Renal cortex interstitium (tissue), 11 donors: ENCODE measurements at regions not wholly inside any gene's neighbourhood (a gene's known extent, or its start where the extent isn't known, plus 50 kb on each side); places are given as distances from the start of the nearest gene placed in this dataset.
"Not testable (repeated sequence)": the region's sequence is repeated elsewhere in the genome, so short reads cannot be mapped to it uniquely, and the experiment has no call there.

Source experiments
- DNase-seq, 11 donors: peaks; one replicate each; pipeline ENCODE4 v3.0.0-alpha.2; 2013; ENCODE audit warnings: low read depth in 9 of 11, low spot score in 4 of 11; ENCODE audit errors: extremely low read depth in 1 of 11

DNA sequence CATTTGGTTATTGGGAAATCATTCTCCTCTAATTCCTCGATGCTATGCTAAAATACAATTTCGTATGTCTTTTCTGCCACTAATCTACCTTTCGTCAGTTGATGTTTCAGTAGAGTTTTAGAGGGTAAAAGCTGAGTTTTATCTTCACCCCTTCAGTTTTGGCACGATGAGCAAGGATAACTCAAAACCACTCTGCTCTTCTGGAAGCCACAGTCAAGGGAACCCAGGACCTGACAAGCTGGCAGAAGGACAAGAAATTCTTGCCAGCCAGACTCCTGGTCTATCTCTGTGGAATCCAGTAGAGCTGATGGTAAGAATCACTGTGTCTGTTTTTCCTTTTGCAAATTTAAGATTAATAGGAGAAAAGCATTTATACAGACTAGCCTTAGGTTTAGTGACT lies 414.4 kb upstream of the LRRC3B start:
- DNase-seq, result no peak

DNA sequence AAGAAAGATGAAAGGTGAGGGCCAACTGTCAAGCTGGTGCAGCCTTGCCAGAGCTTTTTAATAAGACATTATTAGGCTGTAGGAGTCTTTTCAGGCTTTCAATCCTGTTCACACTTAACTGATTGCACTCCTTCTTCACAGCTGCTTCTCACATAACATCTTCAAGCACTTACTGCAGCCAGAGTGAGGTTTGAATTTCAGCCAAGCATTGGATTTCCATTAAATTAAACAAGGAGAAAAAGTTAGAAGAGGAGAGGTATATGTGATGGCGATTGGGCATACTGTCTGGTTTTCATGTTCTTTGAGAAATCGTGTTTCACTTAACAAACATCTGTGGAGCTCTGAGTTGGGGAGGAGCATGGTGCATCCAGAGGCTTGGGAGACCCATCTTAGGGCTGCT lies 392.8 kb upstream of the LRRC3B start:
- DNase-seq, result peak in 1 of 11 donors; percentile 23

DNA sequence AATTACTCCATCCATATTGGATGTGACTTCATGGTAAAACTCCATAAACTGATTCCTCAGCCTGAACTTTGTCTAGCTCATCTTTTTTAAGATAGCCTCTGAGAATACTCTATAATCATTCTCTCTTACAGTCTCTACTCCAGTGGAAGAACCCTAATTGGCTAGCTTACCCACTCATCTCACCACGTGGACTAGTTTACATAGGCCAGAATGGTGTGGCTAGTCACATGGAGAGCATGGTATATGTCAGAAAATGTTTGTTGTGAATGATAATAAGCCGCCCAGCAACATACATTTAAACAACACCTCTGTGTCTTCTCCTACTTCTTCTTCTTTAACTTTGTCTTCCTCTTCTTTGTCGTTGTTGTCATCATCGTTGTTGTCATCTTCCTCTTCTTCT lies 389.2 kb upstream of the LRRC3B start:
- DNase-seq, result no peak

DNA sequence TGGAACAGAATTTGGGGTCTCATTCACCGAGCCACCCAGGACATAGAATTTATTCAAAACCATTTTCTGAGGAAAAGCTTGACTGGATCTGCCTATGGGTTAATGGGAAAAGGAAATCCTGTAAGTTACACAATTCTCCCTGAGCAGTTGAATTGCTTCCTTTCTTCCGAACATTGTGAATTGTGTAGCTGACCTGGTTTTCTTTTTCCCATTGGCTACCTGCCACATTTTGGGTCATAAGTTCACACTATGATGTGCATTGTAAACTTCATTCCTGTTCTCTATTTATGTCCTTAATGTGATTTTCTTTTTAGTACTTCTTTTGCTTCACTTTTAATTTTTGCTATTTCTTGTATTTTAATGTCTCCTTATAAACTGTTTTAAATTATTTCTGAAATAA lies 386.0 kb upstream of the LRRC3B start:
- peak in 8 of 11 donors; percentile 12 to 59 (median 45) for DNase-seq

DNA sequence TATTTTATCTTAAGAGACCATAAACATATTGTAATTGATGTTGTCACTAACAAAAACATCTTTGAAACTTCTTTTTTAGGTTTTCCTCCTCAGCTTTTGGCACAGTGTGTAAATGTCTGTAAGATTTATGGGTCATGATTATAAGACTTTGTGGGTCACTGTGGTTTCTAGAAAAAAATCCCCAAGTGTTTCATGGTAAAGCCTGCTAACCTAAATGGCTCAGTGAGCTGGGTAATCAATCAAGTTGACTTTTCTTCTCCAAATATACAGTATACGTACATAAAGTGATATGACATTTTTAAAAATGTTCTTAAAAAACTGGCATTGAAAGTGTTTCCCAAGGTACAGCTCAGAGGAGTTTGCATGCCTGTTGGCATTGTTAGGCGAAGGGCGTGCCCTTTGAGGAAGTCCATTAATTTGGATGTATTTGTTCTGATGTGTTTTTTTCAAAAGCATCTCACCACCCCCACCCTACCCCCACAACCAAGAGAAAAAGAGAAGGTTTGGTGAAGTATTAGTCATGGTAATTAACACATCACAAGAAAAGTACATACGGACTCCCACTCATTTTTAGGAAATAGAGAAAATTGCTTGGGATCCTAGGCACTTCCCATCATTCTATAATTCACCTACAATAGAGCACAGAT lies 385.4 kb upstream of the LRRC3B start:
- DNase-seq, result peak in 3 of 11 donors; percentile 11 to 43 (median 16)

DNA sequence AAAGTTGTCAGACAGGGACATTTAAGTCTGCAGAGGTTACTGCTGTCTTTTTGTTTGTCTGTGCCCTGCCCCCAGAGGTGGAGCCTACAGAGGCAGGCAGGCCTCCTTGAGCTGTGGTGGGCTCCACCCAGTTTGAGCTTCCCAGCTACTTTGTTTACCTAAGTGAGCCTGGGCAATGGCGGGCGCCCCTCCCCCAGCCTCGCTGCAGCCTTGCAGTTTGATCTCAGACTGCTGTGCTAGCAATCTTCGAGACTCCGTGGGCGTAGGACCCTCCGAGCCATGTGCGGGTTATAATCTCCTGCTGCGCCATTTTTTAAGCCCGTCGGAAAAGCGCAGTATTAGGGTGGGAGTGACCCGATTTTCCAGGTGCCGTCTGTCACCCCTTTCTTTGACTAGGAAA lies 378.0 kb upstream of the LRRC3B start:
- DNase-seq, result not testable (repeated sequence)

DNA sequence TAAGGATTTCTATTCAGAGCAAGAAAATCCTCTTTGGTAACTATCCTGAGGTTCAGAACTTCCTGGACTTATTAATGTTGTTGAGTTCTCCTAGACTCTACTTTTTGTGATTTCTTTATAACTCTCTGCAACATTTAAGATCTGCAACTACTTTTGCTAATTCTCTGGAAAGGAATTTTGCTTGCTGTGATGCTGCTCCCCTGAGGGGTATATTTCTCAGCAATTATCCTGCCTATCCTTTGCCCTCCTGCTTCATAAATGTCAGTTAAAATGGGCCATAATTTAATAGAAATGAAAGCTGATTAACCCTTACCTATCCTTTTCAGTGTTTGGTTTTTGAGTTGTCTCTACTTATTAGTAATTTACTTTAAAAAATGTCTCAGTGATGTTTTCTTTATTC lies 377.3 kb upstream of the LRRC3B start:
- no peak for DNase-seq

DNA sequence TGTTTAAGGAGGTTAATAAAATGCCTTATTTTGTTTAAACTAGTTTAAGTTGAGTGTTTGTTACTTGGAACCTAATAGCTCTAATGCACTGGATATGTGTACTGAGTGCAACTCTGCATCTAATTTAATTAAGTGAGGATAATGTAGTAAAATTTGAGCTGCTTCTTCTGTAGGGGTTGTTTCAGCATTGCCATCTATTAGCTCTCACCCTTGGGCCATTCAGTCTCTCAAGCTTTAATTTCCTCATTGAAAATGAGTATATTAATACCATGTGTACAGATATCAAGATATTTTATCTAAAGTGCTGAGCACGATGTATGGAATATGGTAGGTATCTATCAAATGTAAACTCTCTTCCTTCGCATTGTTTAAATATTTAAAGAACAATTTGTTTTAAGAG lies 375.7 kb upstream of the LRRC3B start:
- DNase-seq, result no peak

DNA sequence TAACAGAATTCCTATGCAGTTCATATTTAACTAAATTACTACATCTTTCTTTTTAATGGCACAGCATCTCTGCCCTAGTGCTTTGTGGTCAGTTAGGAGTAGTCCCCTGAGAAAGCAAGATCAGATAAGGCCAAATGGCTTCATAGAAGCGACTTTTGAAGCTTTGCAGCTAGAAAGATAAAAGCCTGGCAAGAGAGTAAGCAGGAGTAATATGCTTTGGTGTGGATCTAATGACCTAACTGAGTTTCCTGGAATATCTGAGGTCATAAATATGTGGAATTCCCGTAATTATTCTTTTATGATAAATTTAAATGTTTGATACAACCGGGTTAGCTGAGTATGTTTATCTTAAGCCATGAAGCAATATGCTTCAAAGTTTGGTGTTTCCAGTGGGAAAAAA lies 374.9 kb upstream of the LRRC3B start:
- peak in 1 of 11 donors; percentile 4 for DNase-seq

DNA sequence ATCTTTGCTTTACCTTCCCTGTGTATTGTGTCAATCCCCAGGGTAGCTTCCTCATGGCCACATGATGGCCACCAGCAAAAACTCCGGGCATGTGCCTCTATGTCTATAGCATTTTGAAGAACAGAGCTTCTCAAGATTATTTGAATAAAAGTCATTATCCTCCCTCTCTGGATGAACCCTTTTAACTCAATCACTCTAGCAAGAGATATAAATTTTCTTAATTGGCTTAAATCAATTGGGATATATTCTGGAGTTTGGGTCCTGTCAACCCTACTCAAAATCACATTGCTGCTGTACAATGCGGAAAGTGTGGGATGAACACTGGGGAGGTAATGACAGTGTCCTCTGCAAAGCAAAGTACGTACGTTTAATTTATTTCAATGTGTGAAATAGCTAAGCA lies 370.6 kb upstream of the LRRC3B start:
- DNase-seq, result no peak

DNA sequence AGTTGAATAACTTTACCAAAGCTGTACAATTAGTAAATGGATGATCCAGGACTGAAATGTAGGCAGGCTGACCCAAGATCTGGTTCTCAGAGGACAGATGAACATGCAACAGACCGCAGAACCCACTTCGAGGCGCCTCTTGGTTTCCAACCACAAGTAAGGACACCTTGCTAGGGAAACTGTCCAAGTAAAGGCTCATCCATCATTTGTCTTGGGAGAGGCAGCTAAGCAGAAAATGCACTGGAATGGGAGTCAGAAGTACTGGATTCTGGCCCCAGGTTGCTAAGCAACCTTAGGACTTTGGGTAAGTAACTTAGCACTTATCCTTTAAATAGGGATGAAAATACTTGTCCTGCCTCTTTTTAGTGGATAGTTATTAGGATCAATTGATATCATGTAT lies 366.3 kb upstream of the LRRC3B start:
- no peak for DNase-seq

DNA sequence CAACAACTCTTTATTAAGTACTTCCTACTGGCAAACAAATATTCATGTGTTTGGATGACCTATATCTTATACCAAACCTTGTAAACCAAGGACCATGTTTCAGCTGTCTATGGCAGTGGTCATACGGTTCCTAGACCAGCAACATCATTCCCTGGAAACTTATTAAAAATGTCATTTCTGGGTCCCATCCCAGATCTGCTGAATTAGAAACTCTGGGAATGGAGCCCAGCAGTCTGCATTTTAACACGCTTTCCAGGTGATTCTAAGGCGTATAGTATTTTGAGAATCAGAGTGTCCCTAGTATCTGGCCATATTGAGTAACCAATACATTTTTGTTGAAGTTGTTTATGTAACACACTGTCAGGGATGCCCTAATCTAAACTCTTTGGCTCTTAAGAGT lies 363.4 kb upstream of the LRRC3B start:
- no peak for DNase-seq

DNA sequence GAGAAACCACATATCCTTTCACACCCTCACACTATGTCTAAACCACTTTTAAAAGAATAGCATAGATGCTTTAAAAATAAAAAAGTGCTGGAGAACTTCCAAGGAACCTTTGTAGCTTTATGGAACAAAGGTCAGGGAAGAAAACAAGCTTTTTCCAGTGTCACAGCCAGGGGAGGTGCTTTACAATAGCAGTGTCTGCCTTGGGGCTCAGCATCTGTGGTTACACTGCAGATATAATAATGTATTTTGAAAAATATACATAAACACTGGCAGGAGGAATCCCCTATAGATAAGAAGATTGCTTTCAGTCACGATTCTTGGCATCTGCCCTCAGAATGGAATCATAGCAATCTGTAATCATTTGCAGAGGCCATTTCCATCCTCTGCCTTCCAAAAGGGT lies 362.4 kb upstream of the LRRC3B start:
- DNase-seq, result no peak

DNA sequence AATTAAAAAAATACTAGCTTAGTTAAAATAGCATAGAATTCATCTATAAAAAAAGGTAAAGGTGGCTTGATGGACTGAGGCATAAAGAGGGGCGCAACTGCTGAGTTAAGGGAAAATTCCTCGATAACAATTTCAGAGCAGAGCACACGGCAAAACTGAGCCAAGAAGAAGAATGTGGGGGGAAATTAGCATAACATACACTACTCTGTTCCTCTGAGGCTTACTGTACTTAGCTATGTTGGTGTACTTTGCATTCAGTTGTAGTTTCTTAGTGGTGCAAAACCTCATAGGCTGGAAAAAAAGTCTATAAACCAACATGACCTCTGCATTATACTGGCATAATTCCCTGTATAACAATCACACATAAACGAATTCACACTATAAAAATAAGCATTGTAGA lies 357.9 kb upstream of the LRRC3B start:
- no peak for DNase-seq

DNA sequence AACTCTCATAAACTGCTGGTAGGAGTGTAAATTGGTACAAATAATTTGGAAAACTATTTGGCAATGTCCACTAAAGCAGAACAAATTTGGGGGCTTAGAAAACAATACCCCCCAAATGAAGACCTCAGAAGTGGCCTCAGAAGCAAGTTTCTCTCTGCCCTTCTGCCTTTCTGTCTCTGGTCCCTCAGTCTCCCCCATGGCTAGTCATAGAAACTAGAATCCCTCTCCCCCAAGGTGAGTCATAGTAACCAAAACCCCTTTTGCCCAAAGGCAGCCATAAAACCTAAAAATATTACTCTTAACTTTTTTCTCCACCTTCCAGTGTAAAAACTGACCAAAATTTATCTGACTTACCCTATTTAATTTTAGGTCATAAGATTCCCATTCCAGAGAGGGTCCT lies 350.7 kb upstream of the LRRC3B start:
- DNase-seq, result no peak

DNA sequence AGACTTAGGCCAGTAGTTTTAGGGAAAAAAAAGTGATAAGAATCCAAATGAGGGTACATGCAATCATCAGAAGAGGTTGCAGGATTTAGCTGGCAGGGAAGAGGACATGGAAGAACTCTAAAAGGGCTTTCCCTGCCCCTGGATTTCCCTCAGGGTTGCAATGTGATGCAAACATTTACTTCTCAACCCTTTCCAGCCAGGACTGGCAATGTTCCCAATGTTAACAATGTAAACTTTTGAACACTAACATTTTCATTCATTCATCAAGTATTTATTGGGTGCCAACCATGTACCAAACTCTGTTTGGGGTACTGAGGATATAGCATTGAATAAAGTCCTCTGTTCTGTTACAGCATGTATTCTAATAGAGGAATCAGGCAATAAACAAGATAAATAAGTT lies 349.4 kb upstream of the LRRC3B start:
- DNase-seq, result no peak

DNA sequence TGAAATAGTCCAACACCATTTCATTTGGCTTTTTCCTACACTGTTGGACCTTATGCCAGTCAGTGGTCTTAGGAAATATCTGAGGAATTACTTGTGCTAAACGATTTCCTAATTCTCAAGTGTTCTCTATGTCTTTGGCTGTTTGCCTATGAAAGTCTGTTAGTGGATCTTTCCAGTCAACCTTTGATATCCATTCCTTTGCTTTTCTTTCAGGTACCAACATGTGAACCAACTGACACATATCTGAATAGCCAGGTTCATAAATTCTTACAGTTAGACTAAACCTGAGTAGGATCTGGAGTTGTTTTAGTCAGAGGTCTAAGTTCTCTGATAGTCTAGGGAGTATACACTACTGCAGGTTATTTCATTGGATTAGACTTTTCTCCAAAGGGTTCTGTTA lies 343.5 kb upstream of the LRRC3B start:
- no peak for DNase-seq

DNA sequence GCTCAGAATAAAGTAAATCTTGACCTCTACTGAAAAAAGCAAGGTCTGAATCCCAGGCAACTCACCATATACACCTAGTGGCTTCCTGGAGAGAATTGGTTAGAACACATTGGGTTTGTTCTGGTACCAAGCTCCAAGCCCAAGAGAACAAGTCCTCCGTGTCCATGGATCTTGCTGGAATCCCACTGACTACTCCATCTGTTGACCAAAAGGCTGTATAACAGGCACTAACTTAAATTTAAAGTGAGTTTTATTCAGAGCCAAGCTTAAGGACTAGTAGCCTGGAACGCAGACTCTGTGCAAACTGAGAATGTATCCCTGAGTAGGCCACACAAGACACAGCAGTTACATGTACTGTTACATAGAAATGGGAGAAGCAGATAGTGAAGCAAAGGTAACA lies 342.1 kb upstream of the LRRC3B start:
- no peak for DNase-seq

DNA sequence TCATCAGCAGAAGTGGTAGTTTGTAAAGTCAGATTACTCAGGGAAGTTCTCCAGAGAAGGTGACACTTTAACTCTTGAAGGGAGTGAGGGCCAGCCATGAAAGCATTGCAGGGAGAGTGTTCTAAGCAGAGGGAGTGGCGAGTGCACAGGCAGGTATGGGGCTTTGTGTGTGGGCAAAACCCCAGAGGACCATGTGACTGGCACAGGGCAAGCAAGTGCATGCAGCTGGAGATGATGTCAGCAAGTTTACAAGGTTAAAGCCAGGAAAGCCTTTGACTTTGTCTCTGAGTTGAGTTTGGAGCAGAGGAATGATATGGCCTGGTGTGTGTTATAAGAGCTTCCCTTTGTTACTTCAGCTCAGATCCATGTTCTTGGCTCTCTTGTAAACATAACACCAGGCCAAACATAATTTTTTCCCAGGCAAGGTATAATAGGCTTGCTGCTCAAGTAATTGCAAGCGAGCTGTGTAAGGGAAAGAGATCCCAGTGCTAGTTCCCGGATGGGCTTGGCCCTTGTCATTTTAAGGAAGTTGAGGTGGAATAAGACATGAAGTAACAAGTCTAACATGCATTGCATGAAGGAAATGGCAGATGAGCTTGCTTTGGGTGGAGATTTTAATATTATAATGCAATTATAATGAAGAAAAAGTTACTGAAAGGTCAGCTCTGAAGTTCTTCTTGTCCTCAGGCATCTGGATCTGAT lies 341.1 kb upstream of the LRRC3B start:
- no peak for DNase-seq

DNA sequence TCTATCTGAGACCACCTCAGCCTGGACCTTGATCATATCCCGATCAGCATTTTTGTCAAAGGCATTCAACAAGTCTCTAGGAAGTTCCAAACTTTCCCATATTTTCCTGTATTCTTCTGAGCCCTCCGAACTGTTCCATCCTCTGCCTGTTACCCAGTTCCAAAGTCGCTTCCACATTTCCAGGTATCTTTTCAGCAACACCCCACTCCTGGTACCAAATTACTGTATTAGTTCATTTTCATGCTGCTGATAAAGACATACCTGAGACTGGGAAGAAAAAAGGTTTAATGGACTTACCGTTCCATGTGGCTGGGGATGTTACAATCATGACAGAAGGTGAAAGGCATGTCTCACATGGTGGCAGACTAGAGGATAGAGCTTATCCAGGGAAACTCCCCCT lies 338.1 kb upstream of the LRRC3B start:
- DNase-seq, result not testable (repeated sequence)

DNA sequence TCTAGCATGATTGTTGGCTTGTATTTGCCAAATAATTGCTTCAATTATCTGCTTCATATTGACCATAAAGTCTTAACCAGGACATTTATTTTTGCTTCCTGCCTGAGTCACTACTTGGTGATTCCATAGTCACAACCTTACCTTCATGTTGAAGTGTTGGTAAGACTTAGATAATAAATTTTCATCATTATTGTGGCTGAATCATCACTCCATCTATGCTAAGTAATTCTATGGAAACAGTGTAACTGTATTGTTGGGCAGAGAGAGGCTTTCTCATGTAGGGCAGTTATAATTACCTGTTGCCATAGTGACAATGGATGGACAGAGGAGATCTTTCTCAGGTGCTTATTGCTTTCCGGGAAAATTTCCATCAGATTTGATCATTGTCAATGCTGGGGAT lies 330.7 kb upstream of the LRRC3B start:
- DNase-seq, result no peak
